Chondrocyte (in vitro differentiated cells): ENCODE measurements at regions not wholly inside any gene's neighbourhood (a gene's known extent, or its start where the extent isn't known, plus 50 kb on each side); places are given as distances from the start of the nearest gene placed in this dataset.

Source experiments
- DNase-seq: peaks from one replicate; pipeline ENCODE4 v3.0.0; 2021; ENCODE audit warnings: mixed read lengths, low spot score
- H3K27ac Mint-ChIP-seq: one replicate; pipeline ENCODE4 v1.8.0; 2021; ENCODE audit warnings: mild to moderate bottlenecking, moderate library complexity, mixed read lengths; ENCODE audit not compliant: unreplicated experiment
- H3K27me3 Mint-ChIP-seq: 2 replicates; pipeline ENCODE4 v1.8.0; 2021; ENCODE audit warnings: low read depth, mixed read lengths
- H3K36me3 Mint-ChIP-seq: 2 replicates; pipeline ENCODE4 v1.8.0; 2021; ENCODE audit warnings: low read depth, mixed read lengths
- H3K4me1 Mint-ChIP-seq: 2 replicates; pipeline ENCODE4 v1.8.0; 2021; ENCODE audit warnings: low read depth, mild to moderate bottlenecking, mixed read lengths
- H3K4me3 Mint-ChIP-seq: one replicate; pipeline ENCODE4 v1.8.0; 2021; ENCODE audit warnings: mild to moderate bottlenecking, moderate library complexity, mixed read lengths; ENCODE audit not compliant: unreplicated experiment
- H3K9me3 Mint-ChIP-seq: 2 replicates; pipeline ENCODE4 v1.8.0; 2021; ENCODE audit warnings: low read depth, mixed read lengths
- CTCF ChIP-seq: fragments of 200-600 bp; sonication (generic); IDR thresholded peaks from 2 replicates; pipeline ENCODE4 v1.5.0; 2021; ENCODE audit warnings: antibody characterized with exemption, mild to moderate bottlenecking, moderate library complexity

DNA sequence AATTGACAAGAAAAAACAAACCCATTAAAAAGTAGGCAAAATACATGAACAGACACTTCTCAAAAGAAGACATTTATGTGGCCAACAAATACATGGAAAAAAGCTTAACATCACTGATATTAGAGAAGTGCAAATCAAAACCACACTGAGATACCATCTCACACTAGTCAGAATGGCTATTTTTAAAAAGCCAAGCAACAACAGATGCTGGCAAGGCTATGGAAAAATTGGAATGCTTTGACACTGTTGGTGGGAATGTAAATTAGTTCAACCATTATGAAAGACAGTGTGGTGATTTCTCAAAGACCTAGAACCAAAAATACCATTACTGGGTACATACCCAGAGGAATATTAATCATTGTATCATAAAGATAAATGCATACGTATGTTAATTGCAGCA lies 641.1 kb upstream of the B3GALT2 start:
- no peak for DNase-seq
- no peak overlapping the region for H3K27ac Mint-ChIP-seq
- TF ChIP-seq CTCF, result no peak
- peaks cover 53% of the 10 kb centered on the region for H3K9me3 Mint-ChIP-seq
- H3K27me3 Mint-ChIP-seq, result no peaks in the 10 kb centered on the region
- peaks cover 5% of the 10 kb centered on the region for H3K4me1 Mint-ChIP-seq
- peaks cover 1% of the 10 kb centered on the region for H3K36me3 Mint-ChIP-seq
- no peak overlapping the region for H3K4me3 Mint-ChIP-seq

DNA sequence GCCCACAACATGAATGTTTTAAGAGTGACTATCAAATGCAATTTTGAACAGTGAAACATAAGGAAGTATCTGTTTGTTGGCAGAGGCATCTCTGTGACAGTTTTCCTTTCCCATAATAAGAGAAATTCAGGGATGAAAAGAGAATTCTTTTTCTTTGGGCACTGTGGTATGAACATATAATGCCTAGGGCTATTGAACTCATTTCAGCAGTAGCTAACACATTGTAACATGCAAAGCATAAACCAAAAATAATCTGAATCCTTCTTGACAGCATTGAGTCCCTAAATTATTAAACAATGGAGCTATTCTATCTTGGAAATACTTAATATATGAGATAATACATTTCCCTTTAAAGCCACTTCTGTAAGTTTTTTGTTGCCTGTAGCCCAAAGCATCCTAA lies 633.0 kb upstream of the B3GALT2 start:
- Mint-ChIP-seq H3K4me1 (peaks cover 2% of the 10 kb centered on the region), H3K9me3 (peaks cover 33% of the 10 kb centered on the region), H3K36me3 (peaks cover 3% of the 10 kb centered on the region), H3K4me3 (no peak overlapping the region), H3K27me3 (no peaks in the 10 kb centered on the region), H3K27ac (no peak overlapping the region)
- DNase-seq, result no peak
- TF ChIP-seq CTCF, result no peak

DNA sequence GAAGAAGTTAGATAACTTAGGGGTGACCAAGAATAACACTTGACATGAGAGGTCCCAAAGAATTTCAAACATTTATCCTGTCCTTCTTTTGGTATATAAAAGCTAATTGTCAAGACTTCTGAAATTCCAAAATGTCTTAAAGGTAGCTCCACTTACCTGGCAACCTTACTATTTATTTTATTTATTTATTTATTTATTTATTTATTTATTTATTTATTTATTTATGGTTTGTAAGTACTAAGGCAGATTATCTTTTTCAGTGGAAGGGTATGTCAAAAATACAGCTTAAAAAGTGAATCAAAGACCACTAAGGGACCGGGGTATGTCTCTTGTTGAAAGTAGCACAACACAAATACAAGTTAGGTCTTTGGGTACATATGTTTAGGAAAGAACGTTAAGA lies 620.8 kb upstream of the B3GALT2 start:
- Mint-ChIP-seq H3K4me3 (no peak overlapping the region), H3K36me3 (peaks cover 2% of the 10 kb centered on the region)

DNA sequence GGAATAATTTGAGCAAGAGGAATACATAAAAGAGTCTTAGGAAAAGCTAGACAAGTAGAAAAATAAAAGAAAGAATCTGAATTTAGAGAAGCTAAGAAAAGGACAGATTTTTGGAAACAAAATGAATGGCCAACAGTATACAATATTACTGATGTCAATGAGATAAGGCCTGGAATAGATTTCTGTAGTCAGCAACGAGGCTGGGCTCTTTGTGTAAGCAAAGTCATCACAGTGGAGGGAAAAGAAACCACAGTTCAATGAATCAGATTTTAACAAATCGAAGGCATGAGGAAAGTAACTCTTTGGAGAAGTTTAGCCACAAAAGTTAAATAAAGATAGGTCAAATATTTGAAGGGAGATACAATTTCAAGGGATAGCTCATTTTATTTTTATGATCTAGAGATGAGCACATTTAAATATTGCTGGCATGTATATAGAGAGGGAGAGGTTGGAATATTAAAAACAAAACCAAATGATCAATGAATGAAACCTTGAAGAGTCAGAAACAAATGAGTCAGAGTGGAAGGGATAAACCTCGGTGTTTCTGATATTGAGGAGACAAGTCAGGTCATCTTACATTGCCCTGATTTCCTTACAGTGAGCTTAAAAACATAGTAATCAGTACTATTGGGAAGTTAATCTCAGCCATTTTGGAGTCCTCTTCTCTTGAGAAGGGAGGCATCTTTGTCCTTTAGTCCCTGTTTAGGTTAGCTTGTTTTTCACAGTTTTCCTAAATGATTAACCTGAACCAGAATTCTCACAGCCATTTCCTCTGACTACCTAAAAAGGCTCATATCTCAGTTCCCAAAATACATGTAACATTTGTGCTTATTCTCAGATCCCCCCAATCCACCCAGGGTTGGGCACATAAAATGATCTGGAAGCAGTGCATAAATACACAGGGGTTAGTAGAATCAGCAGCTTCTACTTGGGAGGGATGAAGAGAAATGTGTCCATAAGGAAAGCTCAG lies 620.0 kb upstream of the B3GALT2 start:
- DNase-seq, result no peak
- TF ChIP-seq CTCF, result no peak
- no peak overlapping the region for H3K4me3 Mint-ChIP-seq
- peaks cover 6% of the 10 kb centered on the region for H3K9me3 Mint-ChIP-seq
- peaks cover 2% of the 10 kb centered on the region for H3K36me3 Mint-ChIP-seq
- H3K27ac Mint-ChIP-seq, result no peak overlapping the region
- no peaks in the 10 kb centered on the region for H3K4me1 Mint-ChIP-seq
- no peaks in the 10 kb centered on the region for H3K27me3 Mint-ChIP-seq

More for the DNA sequence above, 620.8 kb upstream of the B3GALT2 start:
- no peaks in the 10 kb centered on the region for H3K4me1 Mint-ChIP-seq
- peaks cover 6% of the 10 kb centered on the region for H3K9me3 Mint-ChIP-seq
- TF ChIP-seq CTCF, result no peak
- no peak overlapping the region for H3K27ac Mint-ChIP-seq
- H3K27me3 Mint-ChIP-seq, result no peaks in the 10 kb centered on the region
- DNase-seq, result no peak

GRCh38 chr1:193799948-193800690 lies 613.7 kb upstream of the B3GALT2 start:
- Mint-ChIP-seq H3K4me1 (no peaks in the 10 kb centered on the region), H3K9me3 (peaks cover 10% of the 10 kb centered on the region), H3K27ac (no peak overlapping the region), H3K27me3 (no peaks in the 10 kb centered on the region), H3K36me3 (peaks cover 2% of the 10 kb centered on the region), H3K4me3 (no peak overlapping the region)
- DNase-seq, result no peak
- TF ChIP-seq CTCF, result no peak
